OCI-LY1 (cell line): ENCODE measurements at regions not wholly inside any gene's neighbourhood (a gene's known extent, or its start where the extent isn't known, plus 50 kb on each side); places are given as distances from the start of the nearest gene placed in this dataset.

Experiments used
- H2AFZ ChIP-seq: fragments of 200-600 bp; sonication (generic), shearing (Covaris generic); 2 replicates; pipeline ENCODE4 v1.6.0; 2014; ENCODE audit warnings: antibody characterized with exemption, mild to moderate bottlenecking, low read length
- H3F3A ChIP-seq: fragments of 200-600 bp; sonication (generic), shearing (Covaris generic); 2 replicates; pipeline ENCODE4 v1.6.0; 2014; ENCODE audit warnings: mild to moderate bottlenecking, antibody characterized with exemption, low read length, moderate library complexity; ENCODE audit not compliant: insufficient read depth
- H3K27ac ChIP-seq: fragments of 200-600 bp; sonication (generic); 2 replicates; pipeline ENCODE4 v1.5.1; 2014; ENCODE audit warnings: low read length, mixed run types, mild to moderate bottlenecking, low read depth; ENCODE audit not compliant: poor library complexity, severe bottlenecking
- H3K27me3 ChIP-seq: fragments of 200-600 bp; sonication (generic); 2 replicates; pipeline ENCODE4 v1.6.0; 2014; ENCODE audit warnings: antibody characterized with exemption, mild to moderate bottlenecking, low read length, moderate library complexity; ENCODE audit not compliant: insufficient read depth
- H3K36me3 ChIP-seq: fragments of 200-600 bp; sonication (generic); 2 replicates; pipeline ENCODE4 v1.6.1; 2014; ENCODE audit warnings: mild to moderate bottlenecking, antibody characterized with exemption, low read length, moderate library complexity, mixed read lengths; ENCODE audit not compliant: insufficient read depth
- H3K4me1 ChIP-seq: fragments of 200-600 bp; sonication (generic); 2 replicates; pipeline ENCODE4 v1.5.1; 2014; ENCODE audit warnings: mild to moderate bottlenecking, low read length, moderate library complexity; ENCODE audit not compliant: insufficient read depth, severe bottlenecking
- H3K4me2 ChIP-seq: fragments of 200-600 bp; sonication (generic), shearing (Covaris generic); 2 replicates; pipeline ENCODE4 v1.6.1; 2014; ENCODE audit warnings: low read length
- H3K4me3 ChIP-seq: fragments of 200-600 bp; sonication (generic); 2 replicates; pipeline ENCODE4 v1.5.1; 2014; ENCODE audit warnings: low read length, low read depth, mild to moderate bottlenecking, mixed read lengths; ENCODE audit not compliant: poor library complexity, severe bottlenecking
- H3K79me2 ChIP-seq: fragments of 200-600 bp; shearing (Covaris generic); 2 replicates; pipeline ENCODE4 v1.6.1; 2016; ENCODE audit warnings: mixed run types, low read length, mixed read lengths; ENCODE audit not compliant: insufficient read depth
- H3K9ac ChIP-seq: fragments of 200-600 bp; sonication (generic), shearing (Covaris generic); 2 replicates; pipeline ENCODE4 v1.6.1; 2014; ENCODE audit warnings: mild to moderate bottlenecking, low read length, mixed read lengths
- H3K9me2 ChIP-seq: fragments of 200-600 bp; sonication (generic), shearing (Covaris generic); 2 replicates; pipeline ENCODE4 v1.6.1; 2014; ENCODE audit warnings: low read depth, mild to moderate bottlenecking, low read length, mixed read lengths
- H3K9me3 ChIP-seq: fragments of 200-600 bp; shearing (Covaris generic); 2 replicates; pipeline ENCODE4 v1.6.1; 2014; ENCODE audit warnings: low read length, mixed read lengths
- H4K20me1 ChIP-seq: fragments of 200-600 bp; sonication (generic), shearing (Covaris generic); 2 replicates; pipeline ENCODE4 v1.6.0; 2016; ENCODE audit warnings: mild to moderate bottlenecking, low read length; ENCODE audit not compliant: insufficient read depth
- CTCF ChIP-seq: fragments of 200-600 bp; sonication (generic), shearing (Covaris generic); IDR thresholded peaks from 2 replicates; pipeline ENCODE4 v1.5.1; 2017; ENCODE audit warnings: mild to moderate bottlenecking, antibody characterized with exemption, low read length, moderate library complexity, mixed read lengths
- EZH2 ChIP-seq: fragments of 200-600 bp; sonication (generic), shearing (Covaris generic); IDR thresholded peaks from 2 replicates; pipeline ENCODE4 v1.8.0; 2017; ENCODE audit warnings: borderline replicate concordance, mixed run types, mild to moderate bottlenecking, antibody characterized with exemption, low read length, moderate library complexity, mixed read lengths

DNA sequence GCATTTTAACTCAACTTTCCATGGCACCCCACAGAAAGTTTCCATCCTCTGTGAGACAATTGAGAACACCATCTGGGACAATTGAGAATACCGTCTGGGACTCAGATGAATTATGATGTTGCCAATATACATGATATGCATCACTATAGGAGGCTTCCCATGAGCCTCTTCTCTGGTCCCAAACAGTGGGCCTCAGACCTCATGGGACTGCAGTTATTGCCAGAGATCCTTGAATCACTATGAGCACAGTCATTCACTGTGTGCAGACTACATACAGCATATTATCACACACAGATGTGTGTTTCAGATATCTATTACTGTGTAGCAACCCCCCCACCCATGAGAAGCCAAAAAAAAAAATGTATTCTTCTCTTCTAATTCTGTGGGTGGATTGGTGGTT lies 134.4 kb downstream of the GXYLT1 start:
- Histone ChIP-seq H3K4me2 (no peak overlapping the region), H3K27ac (no peak overlapping the region), H3K9ac (no peak overlapping the region), H3K4me1 (no peaks in the 10 kb centered on the region), H2AFZ (no peak overlapping the region), H3K27me3 (no peaks in the 10 kb centered on the region), H3K9me2 (no peaks in the 10 kb centered on the region), H3F3A (no peaks in the 10 kb centered on the region), H3K36me3 (no peaks in the 10 kb centered on the region), H3K4me3 (no peak overlapping the region), H3K79me2 (no peaks in the 10 kb centered on the region), H4K20me1 (no peaks in the 10 kb centered on the region), H3K9me3 (no peaks in the 10 kb centered on the region)
- TF ChIP-seq CTCF: no peak
- no peak for TF ChIP-seq EZH2

GRCh38 chr12:42008996-42009395 lies 135.7 kb downstream of the GXYLT1 start:
- no peak overlapping the region for H3K9ac ChIP-seq
- no peaks in the 10 kb centered on the region for H3K79me2 ChIP-seq
- no peaks in the 10 kb centered on the region for H3K9me3 ChIP-seq
- H3F3A ChIP-seq: no peaks in the 10 kb centered on the region
- TF ChIP-seq EZH2: no peak
- TF ChIP-seq CTCF: no peak
- H3K36me3 ChIP-seq: no peaks in the 10 kb centered on the region
- no peak overlapping the region for H3K4me2 ChIP-seq
- H3K27me3 ChIP-seq: no peaks in the 10 kb centered on the region
- H3K27ac ChIP-seq: no peak overlapping the region
- no peaks in the 10 kb centered on the region for H4K20me1 ChIP-seq
- no peak overlapping the region for H3K4me3 ChIP-seq
- H3K4me1 ChIP-seq: no peaks in the 10 kb centered on the region
- H3K9me2 ChIP-seq: no peaks in the 10 kb centered on the region
- no peak overlapping the region for H2AFZ ChIP-seq

DNA sequence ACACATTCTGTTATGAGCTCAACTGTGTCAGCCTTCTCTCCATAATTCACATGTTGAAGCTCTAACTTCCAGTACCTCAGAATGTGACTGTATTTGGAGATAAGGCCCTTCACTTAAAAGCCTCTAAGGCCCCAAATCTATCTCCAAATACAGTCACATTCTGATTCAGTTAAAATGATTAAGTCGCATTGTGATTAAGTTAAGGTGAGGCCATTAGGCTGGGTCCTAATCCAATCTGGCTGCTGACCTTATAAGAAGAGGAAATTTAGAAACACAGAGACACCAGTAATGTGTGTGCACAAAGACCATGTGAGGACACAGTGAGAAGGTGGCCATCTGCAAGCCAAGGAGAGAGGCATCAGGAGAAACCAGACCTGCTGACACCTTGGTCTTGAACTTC lies 141.6 kb downstream of the GXYLT1 start:
- Histone ChIP-seq H3K4me2 (no peak overlapping the region), H4K20me1 (no peaks in the 10 kb centered on the region), H3K9ac (no peak overlapping the region), H3K9me3 (no peaks in the 10 kb centered on the region), H2AFZ (no peak overlapping the region), H3K79me2 (no peaks in the 10 kb centered on the region), H3K27me3 (no peaks in the 10 kb centered on the region), H3K27ac (no peak overlapping the region), H3K9me2 (no peaks in the 10 kb centered on the region), H3F3A (no peaks in the 10 kb centered on the region), H3K4me3 (no peak overlapping the region), H3K36me3 (no peaks in the 10 kb centered on the region), H3K4me1 (no peaks in the 10 kb centered on the region)
- TF ChIP-seq EZH2 (no peak), CTCF (no peak)
